ENCODE measurements at regions not wholly inside any gene's neighbourhood (a gene's known extent, or its start where the extent isn't known, plus 50 kb on each side); places are given as distances from the start of the nearest gene placed in this dataset.

GRCh38 chr13:26962671-26963070 is 202.1 kb upstream of the GPR12 start:
- WGBS, 2 donors, result 67 to 95% methylated on average over 2 of the region's 2 CpGs
- intact Hi-C loops (cut with DNase I), result no loop called here
- DNase-seq, result no peak

GRCh38 chr13:26961890-26962615 is 201.5 kb upstream of the GPR12 start:
- Histone ChIP-seq H3K36me3 (ENCODE audit: control insufficient read depth in 1 of 2, insufficient read depth in 2 of 2, low read length in 1 of 2) (no peaks in the 10 kb centered on the region), H3K4me3 (ENCODE audit: low read length in 2 of 2) (no peak overlapping the region), H3K9me3 (ENCODE audit: control insufficient read depth, low read length) (no peaks in the 10 kb centered on the region), H3K27ac (ENCODE audit: low read depth in 1 of 2, low read length in 2 of 2) (no peak overlapping the region), H3K4me1 (ENCODE audit: control insufficient read depth in 1 of 2, insufficient read depth in 2 of 2, low read length in 2 of 2) (no peaks in the 10 kb centered on the region), H3K27me3 (ENCODE audit: control insufficient read depth in 1 of 2, insufficient read depth in 2 of 2, low read length in 1 of 2) (no peaks in the 10 kb centered on the region)
- intact Hi-C loops (cut with DNase I), result no loop called here
- ATAC-seq (ENCODE audit: low FRiP score) (no peak), DNase-seq (no peak)
- WGBS, 2 donors, result 90 to 91% methylated on average over 17 of the region's 17 CpGs

More at GRCh38 chr13:26962671-26963070, 202.1 kb upstream of the GPR12 start:
- Histone ChIP-seq H3K4me1 (ENCODE audit: control insufficient read depth in 1 of 2, insufficient read depth in 2 of 2, low read length in 2 of 2) (no peaks in the 10 kb centered on the region), H3K4me3 (ENCODE audit: low read length in 2 of 2) (no peak overlapping the region), H3K27me3 (ENCODE audit: control insufficient read depth in 1 of 2, insufficient read depth in 2 of 2, low read length in 1 of 2) (no peaks in the 10 kb centered on the region), H3K27ac (ENCODE audit: low read depth in 1 of 2, low read length in 2 of 2) (no peak overlapping the region), H3K9me3 (ENCODE audit: control insufficient read depth, low read length) (no peaks in the 10 kb centered on the region), H3K36me3 (ENCODE audit: control insufficient read depth in 1 of 2, insufficient read depth in 2 of 2, low read length in 1 of 2) (no peaks in the 10 kb centered on the region)
- no peak for ATAC-seq (ENCODE audit: low FRiP score)

GRCh38 chr13:26957182-26957581 is 196.6 kb upstream of the GPR12 start:
- no peak for DNase-seq
- ATAC-seq (ENCODE audit: low FRiP score), result no peak
- Histone ChIP-seq H3K4me1 (ENCODE audit: control insufficient read depth in 1 of 2, insufficient read depth in 2 of 2, low read length in 2 of 2) (no peaks in the 10 kb centered on the region), H3K27me3 (ENCODE audit: control insufficient read depth in 1 of 2, insufficient read depth in 2 of 2, low read length in 1 of 2) (no peaks in the 10 kb centered on the region), H3K9me3 (ENCODE audit: control insufficient read depth, low read length) (no peaks in the 10 kb centered on the region), H3K27ac (ENCODE audit: low read depth in 1 of 2, low read length in 2 of 2) (no peak overlapping the region), H3K36me3 (ENCODE audit: control insufficient read depth in 1 of 2, insufficient read depth in 2 of 2, low read length in 1 of 2) (no peaks in the 10 kb centered on the region), H3K4me3 (ENCODE audit: low read length in 2 of 2) (no peak overlapping the region)
- intact Hi-C loops (cut with DNase I), result no loop called here
- 24 to 42% methylated on average over 1 of the region's 1 CpG for WGBS, 2 donors

GRCh38 chr13:26956522-26957142 is 196.0 kb upstream of the GPR12 start:
- no peaks in the 10 kb centered on the region for H3K36me3 ChIP-seq (ENCODE audit: control insufficient read depth in 1 of 2, insufficient read depth in 2 of 2, low read length in 1 of 2)
- 32 to 36% methylated on average over 10 of the region's 10 CpGs for WGBS, 2 donors
- intact Hi-C loops (cut with DNase I), result no loop called here
- H3K9me3 ChIP-seq (ENCODE audit: control insufficient read depth, low read length), result no peaks in the 10 kb centered on the region
- DNase-seq (no peak), ATAC-seq (ENCODE audit: low FRiP score) (no peak)
- H3K27ac ChIP-seq (ENCODE audit: low read depth in 1 of 2, low read length in 2 of 2), result no peak overlapping the region
- no peaks in the 10 kb centered on the region for H3K27me3 ChIP-seq (ENCODE audit: control insufficient read depth in 1 of 2, insufficient read depth in 2 of 2, low read length in 1 of 2)
- no peaks in the 10 kb centered on the region for H3K4me1 ChIP-seq (ENCODE audit: control insufficient read depth in 1 of 2, insufficient read depth in 2 of 2, low read length in 2 of 2)
- no peak overlapping the region for H3K4me3 ChIP-seq (ENCODE audit: low read length in 2 of 2)

- Histone ChIP-seq H3K4me1 (ENCODE audit: control insufficient read depth in 1 of 2, insufficient read depth in 2 of 2, low read length in 2 of 2) (no peaks in the 10 kb centered on the region), H3K36me3 (ENCODE audit: control insufficient read depth in 1 of 2, insufficient read depth in 2 of 2, low read length in 1 of 2) (no peaks in the 10 kb centered on the region), H3K27me3 (ENCODE audit: control insufficient read depth in 1 of 2, insufficient read depth in 2 of 2, low read length in 1 of 2) (no peaks in the 10 kb centered on the region), H3K27ac (ENCODE audit: low read depth in 1 of 2, low read length in 2 of 2) (no peak overlapping the region), H3K4me3 (ENCODE audit: low read length in 2 of 2) (no peak overlapping the region), H3K9me3 (ENCODE audit: control insufficient read depth, low read length) (no peaks in the 10 kb centered on the region)
- 91 to 92% methylated on average over 4 of the region's 4 CpGs for WGBS, 2 donors
- no peak for DNase-seq
- no peak for ATAC-seq (ENCODE audit: low FRiP score)
- intact Hi-C loops (cut with DNase I), result no loop called here
Observed at GRCh38 chr13:26954976-26955375, 194.4 kb upstream of the GPR12 start.

GRCh38 chr13:26953291-26953690 is 192.7 kb upstream of the GPR12 start:
- DNase-seq (no peak), ATAC-seq (ENCODE audit: low FRiP score) (no peak)
- 82 to 83% methylated on average over 5 of the region's 5 CpGs for WGBS, 2 donors
- Histone ChIP-seq H3K9me3 (ENCODE audit: control insufficient read depth, low read length) (no peaks in the 10 kb centered on the region), H3K4me1 (ENCODE audit: control insufficient read depth in 1 of 2, insufficient read depth in 2 of 2, low read length in 2 of 2) (no peaks in the 10 kb centered on the region), H3K36me3 (ENCODE audit: control insufficient read depth in 1 of 2, insufficient read depth in 2 of 2, low read length in 1 of 2) (no peaks in the 10 kb centered on the region), H3K4me3 (ENCODE audit: low read length in 2 of 2) (no peak overlapping the region), H3K27ac (ENCODE audit: low read depth in 1 of 2, low read length in 2 of 2) (no peak overlapping the region), H3K27me3 (ENCODE audit: control insufficient read depth in 1 of 2, insufficient read depth in 2 of 2, low read length in 1 of 2) (no peaks in the 10 kb centered on the region)
- intact Hi-C loops (cut with DNase I), result no loop called here

- 94 to 97% methylated on average over 12 of the region's 12 CpGs for WGBS, 2 donors
- no peaks in the 10 kb centered on the region for H3K27me3 ChIP-seq (ENCODE audit: control insufficient read depth in 1 of 2, insufficient read depth in 2 of 2, low read length in 1 of 2)
Observed at GRCh38 chr13:26952551-26953143, 192.1 kb upstream of the GPR12 start.

GRCh38 chr13:26951581-26952177 is 191.1 kb upstream of the GPR12 start:
- ATAC-seq (ENCODE audit: low FRiP score) (peak; percentile 43), DNase-seq (no peak)
- intact Hi-C loops (cut with DNase I), result no loop called here
- 66 to 72% methylated on average over 12 of the region's 12 CpGs for WGBS, 2 donors
- Histone ChIP-seq H3K4me3 (ENCODE audit: low read length in 2 of 2) (no peak overlapping the region), H3K36me3 (ENCODE audit: control insufficient read depth in 1 of 2, insufficient read depth in 2 of 2, low read length in 1 of 2) (no peaks in the 10 kb centered on the region), H3K27me3 (ENCODE audit: control insufficient read depth in 1 of 2, insufficient read depth in 2 of 2, low read length in 1 of 2) (no peaks in the 10 kb centered on the region), H3K27ac (ENCODE audit: low read depth in 1 of 2, low read length in 2 of 2) (no peak overlapping the region), H3K9me3 (ENCODE audit: control insufficient read depth, low read length) (no peaks in the 10 kb centered on the region), H3K4me1 (ENCODE audit: control insufficient read depth in 1 of 2, insufficient read depth in 2 of 2, low read length in 2 of 2) (no peaks in the 10 kb centered on the region)

More at GRCh38 chr13:26952551-26953143, 192.1 kb upstream of the GPR12 start:
- ATAC-seq (ENCODE audit: low FRiP score) (peak; percentile 5), DNase-seq (no peak)
- Histone ChIP-seq H3K4me3 (ENCODE audit: low read length in 2 of 2) (no peak overlapping the region), H3K27ac (ENCODE audit: low read depth in 1 of 2, low read length in 2 of 2) (no peak overlapping the region), H3K4me1 (ENCODE audit: control insufficient read depth in 1 of 2, insufficient read depth in 2 of 2, low read length in 2 of 2) (no peaks in the 10 kb centered on the region), H3K9me3 (ENCODE audit: control insufficient read depth, low read length) (no peaks in the 10 kb centered on the region), H3K36me3 (ENCODE audit: control insufficient read depth in 1 of 2, insufficient read depth in 2 of 2, low read length in 1 of 2) (no peaks in the 10 kb centered on the region)
- intact Hi-C loops (cut with DNase I), result no loop called here

Measured in aorta (tissue), 5 donors.